Stimulated activated memory B cell treated with anti-CD40 and anti-IgM and Interleukin-4, amounts not matched to agents 10 μg/mL and 1 μg/mL and 100 μg/mL, for 72 hours (primary cell): ENCODE measurements at regions not wholly inside any gene's neighbourhood (a gene's known extent, or its start where the extent isn't known, plus 50 kb on each side); places are given as distances from the start of the nearest gene placed in this dataset.
"Not testable (repeated sequence)": the region's sequence is repeated elsewhere in the genome, so short reads cannot be mapped to it uniquely, and the experiment has no call there.

ENCODE experiments used
- ATAC-seq: fragments of 150-1000 bp; cut with Tn5 transposase; 2 replicates; pipeline ENCODE4 v1.10.0; 2021
- H3K27ac Mint-ChIP-seq: one replicate; pipeline ENCODE4 v1.8.0; 2022; ENCODE audit warnings: mild to moderate bottlenecking, mixed read lengths
- H3K27me3 Mint-ChIP-seq: one replicate; pipeline ENCODE4 v1.8.0; 2022; ENCODE audit warnings: mixed read lengths
- H3K36me3 Mint-ChIP-seq: one replicate; pipeline ENCODE4 v1.8.0; 2022; ENCODE audit warnings: mixed read lengths
- H3K4me1 Mint-ChIP-seq: one replicate; pipeline ENCODE4 v1.8.0; 2022; ENCODE audit warnings: mixed read lengths
- H3K4me3 Mint-ChIP-seq: one replicate; pipeline ENCODE4 v1.8.0; 2022; ENCODE audit warnings: mild to moderate bottlenecking, moderate library complexity, mixed read lengths
- H3K9me3 Mint-ChIP-seq: one replicate; pipeline ENCODE4 v1.8.0; 2022; ENCODE audit warnings: mixed read lengths

DNA sequence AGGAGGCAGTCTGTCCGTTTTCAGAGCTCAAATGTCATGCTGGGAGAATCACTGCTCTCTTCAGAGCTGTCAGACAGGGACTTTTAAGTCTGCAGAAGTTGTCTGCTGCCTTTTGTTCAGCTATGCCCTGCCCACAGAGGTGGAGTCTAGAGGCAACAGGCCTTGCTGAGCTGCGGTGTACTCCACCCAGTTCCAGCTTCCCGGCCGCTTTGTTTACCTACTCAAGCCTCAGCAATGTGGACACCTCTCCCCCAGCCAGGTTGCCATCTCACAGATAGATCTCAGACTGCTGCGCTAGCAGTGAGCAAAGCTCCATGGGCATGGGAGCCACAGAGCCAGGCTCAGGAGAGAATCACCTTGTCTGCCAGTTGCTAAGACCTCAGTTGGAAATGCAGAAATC is 90.5 kb upstream of the TACR3 start:
- not testable (repeated sequence) for H3K9me3 Mint-ChIP-seq, H3K4me1 Mint-ChIP-seq, ATAC-seq, H3K27me3 Mint-ChIP-seq, H3K27ac Mint-ChIP-seq, H3K36me3 Mint-ChIP-seq, H3K4me3 Mint-ChIP-seq

DNA sequence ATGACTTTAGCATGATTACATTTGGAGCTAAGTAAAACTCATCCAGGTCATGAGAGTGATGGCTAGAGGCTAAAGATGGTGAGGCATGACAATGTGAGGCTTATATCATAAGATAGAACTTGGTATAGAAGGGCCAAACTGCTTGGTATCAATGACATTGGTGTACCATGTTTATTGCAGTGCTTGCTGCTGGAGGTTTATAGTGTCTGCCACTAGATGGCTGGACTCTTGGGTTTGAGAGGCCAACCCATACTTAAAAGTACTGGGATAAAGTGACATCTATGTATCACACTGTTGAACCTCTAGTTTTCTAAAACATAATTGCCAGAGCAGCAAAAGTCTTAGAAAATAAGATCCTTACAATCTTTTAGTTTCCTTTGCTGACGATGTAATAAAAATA is 83.0 kb upstream of the TACR3 start:
- Mint-ChIP-seq H3K4me3 (no peak overlapping the region), H3K9me3 (peaks cover 2% of the 10 kb centered on the region), H3K4me1 (no peaks in the 10 kb centered on the region), H3K36me3 (no peaks in the 10 kb centered on the region), H3K27me3 (no peaks in the 10 kb centered on the region), H3K27ac (no peak overlapping the region)
- no peak for ATAC-seq

DNA sequence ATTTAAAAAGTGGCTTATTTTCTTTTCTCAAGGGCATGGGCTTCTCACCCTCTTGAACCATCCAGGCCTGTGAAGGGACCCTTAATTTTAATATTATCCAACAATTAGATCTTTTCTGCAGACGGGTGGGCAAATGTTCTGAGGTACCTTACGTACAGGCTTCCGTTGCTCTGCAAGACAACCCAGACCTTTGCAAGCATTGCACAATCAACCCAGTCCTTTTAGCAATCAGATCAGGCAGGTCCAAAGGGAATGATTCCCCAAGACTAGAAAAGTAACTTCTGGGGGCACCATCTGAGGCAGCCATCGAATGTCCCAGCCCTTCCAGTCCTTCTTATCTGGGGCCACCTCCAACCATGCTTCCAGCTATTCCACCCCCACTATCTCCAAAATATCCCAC is 67.3 kb upstream of the TACR3 start:
- H3K4me1 Mint-ChIP-seq = no peaks in the 10 kb centered on the region

DNA sequence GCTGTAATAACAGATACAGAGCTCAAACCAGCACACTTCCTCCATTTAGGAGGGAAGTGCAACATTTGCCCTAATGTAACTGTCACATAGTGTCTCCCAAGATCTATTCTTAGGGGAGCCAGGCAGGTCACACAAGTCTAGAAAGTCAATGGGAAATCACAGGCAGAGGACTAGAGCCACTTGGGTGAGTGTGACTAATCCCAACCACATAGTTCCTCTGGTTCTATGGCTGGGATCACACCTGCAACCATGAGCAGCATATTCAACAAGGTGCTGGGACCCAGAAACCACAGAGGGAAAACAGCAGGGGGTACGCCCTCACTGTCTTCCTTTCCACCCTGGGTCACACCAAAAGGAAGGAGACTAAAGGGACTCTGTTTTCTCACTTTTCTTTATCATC is 66.8 kb upstream of the TACR3 start:
- Mint-ChIP-seq H3K27ac (no peak overlapping the region), H3K9me3 (no peaks in the 10 kb centered on the region), H3K27me3 (no peaks in the 10 kb centered on the region), H3K4me1 (no peaks in the 10 kb centered on the region), H3K36me3 (no peaks in the 10 kb centered on the region), H3K4me3 (no peak overlapping the region)
- no peak for ATAC-seq

More for the DNA sequence above, 67.3 kb upstream of the TACR3 start:
- H3K27me3 Mint-ChIP-seq = no peaks in the 10 kb centered on the region
- H3K36me3 Mint-ChIP-seq = no peaks in the 10 kb centered on the region
- H3K27ac Mint-ChIP-seq = no peak overlapping the region
- no peak overlapping the region for H3K4me3 Mint-ChIP-seq
- H3K9me3 Mint-ChIP-seq = no peaks in the 10 kb centered on the region
- ATAC-seq = no peak

DNA sequence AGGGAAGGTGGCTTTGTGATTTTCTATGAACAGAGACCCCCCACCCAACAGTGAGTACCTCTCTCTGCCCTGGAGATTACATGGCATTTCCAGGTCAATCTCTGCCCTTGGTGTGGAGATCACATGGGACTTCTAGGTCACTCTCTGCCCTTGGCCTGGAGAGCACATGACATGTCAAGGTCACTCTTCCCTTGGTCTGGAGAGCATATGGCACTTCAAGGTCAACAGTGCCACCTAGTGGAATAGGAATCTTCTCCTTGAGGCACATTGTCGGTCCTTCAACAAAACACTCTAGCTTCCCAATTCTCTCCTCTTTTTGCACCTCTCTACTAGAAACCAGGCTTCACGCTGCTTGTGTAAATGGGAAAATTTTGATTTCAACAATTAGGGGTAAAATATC is 66.2 kb upstream of the TACR3 start:
- Mint-ChIP-seq H3K4me3 (no peak overlapping the region), H3K27ac (no peak overlapping the region), H3K27me3 (no peaks in the 10 kb centered on the region), H3K9me3 (no peaks in the 10 kb centered on the region), H3K36me3 (no peaks in the 10 kb centered on the region), H3K4me1 (no peaks in the 10 kb centered on the region)
- ATAC-seq = no peak

DNA sequence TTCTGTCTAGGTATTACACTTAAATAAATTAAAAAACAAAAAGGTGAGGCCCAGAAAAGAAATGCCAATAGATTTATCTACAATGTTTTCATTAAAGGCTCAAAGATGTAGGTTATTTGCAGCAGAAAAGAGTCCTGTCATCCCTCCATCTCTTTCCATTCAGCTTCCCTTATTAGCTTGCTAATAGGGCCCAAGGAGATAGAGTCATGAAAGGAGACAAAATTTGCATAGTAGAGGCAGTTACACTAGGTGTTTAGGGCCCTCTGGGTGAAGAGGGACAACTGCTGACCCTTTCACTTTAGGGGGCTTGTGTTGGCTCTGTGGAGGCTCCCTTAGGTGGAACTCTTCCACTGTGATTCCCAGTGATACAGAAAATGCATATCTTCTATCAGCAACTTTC is 58.4 kb upstream of the TACR3 start:
- Mint-ChIP-seq H3K36me3 (no peaks in the 10 kb centered on the region), H3K4me3 (no peak overlapping the region), H3K4me1 (no peaks in the 10 kb centered on the region), H3K27me3 (no peaks in the 10 kb centered on the region), H3K27ac (no peak overlapping the region), H3K9me3 (no peaks in the 10 kb centered on the region)
- no peak for ATAC-seq

- ATAC-seq = no peak
- Mint-ChIP-seq H3K9me3 (no peaks in the 10 kb centered on the region), H3K27ac (no peak overlapping the region), H3K27me3 (no peaks in the 10 kb centered on the region), H3K36me3 (no peaks in the 10 kb centered on the region), H3K4me3 (no peak overlapping the region), H3K4me1 (no peaks in the 10 kb centered on the region)
These were observed 54.6 kb upstream of the TACR3 start for GRCh38 chr4:103774326-103774825.

- H3K4me3 Mint-ChIP-seq = no peak overlapping the region
These were observed 54.0 kb upstream of the TACR3 start for GRCh38 chr4:103773691-103774231.

More at GRCh38 chr4:103773691-103774231, 54.0 kb upstream of the TACR3 start:
- ATAC-seq = no peak
- Mint-ChIP-seq H3K27ac (no peak overlapping the region), H3K27me3 (no peaks in the 10 kb centered on the region), H3K36me3 (no peaks in the 10 kb centered on the region), H3K4me1 (no peaks in the 10 kb centered on the region), H3K9me3 (no peaks in the 10 kb centered on the region)
